Neural cell (in vitro differentiated cells): ENCODE measurements at regions not wholly inside any gene's neighbourhood (a gene's known extent, or its start where the extent isn't known, plus 50 kb on each side); places are given as distances from the start of the nearest gene placed in this dataset.

Experiments
- H2AFZ ChIP-seq: fragments of 200-600, 300-800 bp; sonication (generic), shearing (Covaris generic); 2 replicates; pipeline ENCODE4 v1.6.0; 2014; ENCODE audit warnings: low read depth, mild to moderate bottlenecking, antibody characterized with exemption, low read length, moderate library complexity
- H3F3A ChIP-seq: fragments of 200-600 bp; shearing (Covaris generic); 2 replicates; pipeline ENCODE4 v1.6.1; 2016; ENCODE audit warnings: mild to moderate bottlenecking, moderate library complexity, mixed read lengths, antibody characterized with exemption, low read length; ENCODE audit not compliant: insufficient read depth, poor library complexity, severe bottlenecking
- H3K27ac ChIP-seq: fragments of 200-600, 300-800 bp; sonication (generic), shearing (Covaris generic); 2 replicates; pipeline ENCODE4 v1.5.1; 2014; ENCODE audit warnings: mild to moderate bottlenecking, low read length, moderate library complexity
- H3K27me3 ChIP-seq: fragments of 300-800, 200-600 bp; sonication (generic), shearing (Covaris generic); 2 replicates; pipeline ENCODE4 v1.6.0; 2014; ENCODE audit warnings: mild to moderate bottlenecking, low read depth, low read length, moderate library complexity; ENCODE audit not compliant: insufficient read depth
- H3K36me3 ChIP-seq: fragments of 300-800, 200-600 bp; sonication (generic), shearing (Covaris generic); 2 replicates; pipeline ENCODE4 v1.5.1; 2014; ENCODE audit warnings: mild to moderate bottlenecking, antibody characterized with exemption, low read length, moderate library complexity; ENCODE audit not compliant: insufficient read depth
- H3K4me2 ChIP-seq: fragments of 300-800, 200-600 bp; sonication (generic), shearing (Covaris generic); 2 replicates; pipeline ENCODE4 v1.6.0; 2014; ENCODE audit warnings: mild to moderate bottlenecking, low read length
- H3K4me3 ChIP-seq: fragments of 300-800, 200-600 bp; sonication (generic), shearing (Covaris generic); 2 replicates; pipeline ENCODE4 v1.5.1; 2014; ENCODE audit warnings: mild to moderate bottlenecking, low read length, moderate library complexity
- H3K79me2 ChIP-seq: fragments of 200-600 bp; shearing (Covaris generic); replicated peaks from 2 replicates; pipeline ENCODE4 v1.6.0; 2014; ENCODE audit warnings: mild to moderate bottlenecking, low read length, moderate library complexity; ENCODE audit not compliant: insufficient read depth
- H3K9ac ChIP-seq: fragments of 300-800, 200-600 bp; sonication (generic), shearing (Covaris generic); 2 replicates; pipeline ENCODE4 v1.6.1; 2016; ENCODE audit warnings: mild to moderate bottlenecking, low read length, mixed read lengths
- H3K9me2 ChIP-seq: fragments of 200-600 bp; shearing (Covaris generic); 2 replicates; pipeline ENCODE4 v1.6.1; 2016; ENCODE audit warnings: mild to moderate bottlenecking, low read length, mixed read lengths; ENCODE audit not compliant: insufficient read depth
- H3K9me3 ChIP-seq: fragments of 200-600, 300-800 bp; sonication (generic), shearing (Covaris generic); 2 replicates; pipeline ENCODE4 v1.6.1; 2016; ENCODE audit warnings: mild to moderate bottlenecking, mixed run types, low read length, moderate library complexity, mixed read lengths
- H4K20me1 ChIP-seq: fragments of 200-600 bp; shearing (Covaris generic); 2 replicates; pipeline ENCODE4 v1.6.1; 2016; ENCODE audit warnings: mild to moderate bottlenecking, mixed run types; ENCODE audit not compliant: insufficient read depth
- EZH2 ChIP-seq: fragments of 200-600, 300-800 bp; shearing (Covaris generic), sonication (generic); IDR thresholded peaks from 2 replicates; pipeline ENCODE4 v1.6.1; 2014; ENCODE audit warnings: antibody characterized with exemption, low read length, borderline replicate concordance, mild to moderate bottlenecking; ENCODE audit not compliant: insufficient read depth, poor library complexity, severe bottlenecking
- MXI1 ChIP-seq: fragments of 450-650 bp; conservative IDR thresholded peaks from 2 replicates; pipeline ENCODE4 v1.6.1; 2014; ENCODE audit warnings: antibody characterized with exemption, mild to moderate bottlenecking; ENCODE audit not compliant: poor library complexity, severe bottlenecking
- POLR2AphosphoS5 ChIP-seq: IDR thresholded peaks from 2 replicates; pipeline ENCODE4 v1.6.1; 2012
- RAD21 ChIP-seq: fragments of 450-650 bp; conservative IDR thresholded peaks from 2 replicates; pipeline ENCODE4 v1.6.1; 2014; ENCODE audit warnings: antibody characterized with exemption, mild to moderate bottlenecking, moderate library complexity
- TAF1 ChIP-seq: IDR thresholded peaks from 2 replicates; pipeline ENCODE4 v1.6.1; 2012; ENCODE audit warnings: low read depth
- TF ChIP-seq, protein P1 (sequence below): fragments of 450-650 bp; IDR thresholded peaks from 2 replicates; pipeline ENCODE4 v1.5.1; 2014; ENCODE audit warnings: antibody characterized with exemption, mild to moderate bottlenecking, moderate library complexity; ENCODE audit not compliant: poor library complexity, severe bottlenecking
- TF ChIP-seq, protein P2 (sequence below): IDR thresholded peaks from 2 replicates; pipeline ENCODE4 v1.6.1; 2012; ENCODE audit warnings: borderline replicate concordance

DNA sequence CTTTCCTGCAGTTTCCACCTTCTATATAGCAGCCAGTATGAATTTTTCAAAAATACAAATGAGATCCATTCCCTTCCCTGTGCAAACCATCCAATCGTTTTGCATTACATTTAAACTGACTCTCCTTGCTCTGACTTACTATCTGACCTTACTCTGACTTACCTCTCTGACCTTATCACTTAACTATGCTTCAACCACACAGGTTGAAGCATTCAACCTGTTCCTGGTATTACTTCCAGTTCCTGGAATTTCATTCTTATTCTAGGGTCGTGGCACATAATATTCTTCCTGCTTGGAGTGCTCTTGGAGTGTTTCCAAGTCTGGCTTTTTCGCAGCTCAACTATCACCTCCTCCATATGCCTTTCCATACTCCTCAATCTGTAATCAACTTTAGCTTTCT lies 850.6 kb upstream of the CHAC2 start:
- no peak overlapping the region for H3K9ac ChIP-seq
- H3K4me3 ChIP-seq: no peak overlapping the region
- no peaks in the 10 kb centered on the region for H3K36me3 ChIP-seq
- no peaks in the 10 kb centered on the region for H3K79me2 ChIP-seq
- H4K20me1 ChIP-seq: no peaks in the 10 kb centered on the region
- no peak overlapping the region for H3K27ac ChIP-seq
- no peaks in the 10 kb centered on the region for H3K27me3 ChIP-seq
- H2AFZ ChIP-seq: no peak overlapping the region
- no peaks in the 10 kb centered on the region for H3F3A ChIP-seq
- H3K4me2 ChIP-seq: no peak overlapping the region
- no peaks in the 10 kb centered on the region for H3K9me3 ChIP-seq
- H3K9me2 ChIP-seq: no peaks in the 10 kb centered on the region
- TF ChIP-seq RAD21 (no peak), EZH2 (no peak), TAF1 (no peak), POLR2AphosphoS5 (no peak)
- TF ChIP-seq, protein P1, sequence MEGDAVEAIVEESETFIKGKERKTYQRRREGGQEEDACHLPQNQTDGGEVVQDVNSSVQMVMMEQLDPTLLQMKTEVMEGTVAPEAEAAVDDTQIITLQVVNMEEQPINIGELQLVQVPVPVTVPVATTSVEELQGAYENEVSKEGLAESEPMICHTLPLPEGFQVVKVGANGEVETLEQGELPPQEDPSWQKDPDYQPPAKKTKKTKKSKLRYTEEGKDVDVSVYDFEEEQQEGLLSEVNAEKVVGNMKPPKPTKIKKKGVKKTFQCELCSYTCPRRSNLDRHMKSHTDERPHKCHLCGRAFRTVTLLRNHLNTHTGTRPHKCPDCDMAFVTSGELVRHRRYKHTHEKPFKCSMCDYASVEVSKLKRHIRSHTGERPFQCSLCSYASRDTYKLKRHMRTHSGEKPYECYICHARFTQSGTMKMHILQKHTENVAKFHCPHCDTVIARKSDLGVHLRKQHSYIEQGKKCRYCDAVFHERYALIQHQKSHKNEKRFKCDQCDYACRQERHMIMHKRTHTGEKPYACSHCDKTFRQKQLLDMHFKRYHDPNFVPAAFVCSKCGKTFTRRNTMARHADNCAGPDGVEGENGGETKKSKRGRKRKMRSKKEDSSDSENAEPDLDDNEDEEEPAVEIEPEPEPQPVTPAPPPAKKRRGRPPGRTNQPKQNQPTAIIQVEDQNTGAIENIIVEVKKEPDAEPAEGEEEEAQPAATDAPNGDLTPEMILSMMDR: no peak

DNA sequence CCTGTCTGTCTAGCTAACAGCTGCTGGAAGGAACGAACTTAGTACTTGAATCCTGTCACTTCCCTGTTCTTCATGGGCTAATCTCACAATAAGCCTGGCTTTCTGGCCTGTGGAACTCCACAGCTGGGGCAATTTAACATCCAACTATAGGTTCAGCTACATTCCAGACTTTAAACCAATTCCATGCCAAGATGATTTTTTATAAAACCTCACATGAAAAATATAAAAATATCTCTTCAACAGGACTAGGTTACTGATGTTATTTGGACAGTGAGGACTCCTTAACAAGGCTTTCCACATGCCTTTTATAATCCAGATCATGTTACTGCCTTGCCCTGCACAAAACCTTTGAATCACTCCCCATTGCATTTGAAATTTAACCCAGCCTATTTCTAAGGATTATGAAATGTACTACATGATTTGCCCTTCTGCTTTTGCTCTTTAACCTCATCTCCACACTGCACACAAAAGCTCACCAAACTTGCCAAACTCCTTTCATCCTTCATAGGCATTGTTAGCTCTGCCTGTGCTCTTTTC lies 863.2 kb upstream of the CHAC2 start:
- Histone ChIP-seq H3K36me3 (no peaks in the 10 kb centered on the region), H3K4me2 (no peak overlapping the region), H3K79me2 (no peaks in the 10 kb centered on the region), H3K9ac (no peak overlapping the region), H3K27me3 (no peaks in the 10 kb centered on the region), H4K20me1 (no peaks in the 10 kb centered on the region), H3K4me3 (no peak overlapping the region), H3F3A (no peaks in the 10 kb centered on the region), H2AFZ (no peak overlapping the region), H3K27ac (no peak overlapping the region), H3K9me2 (no peaks in the 10 kb centered on the region), H3K9me3 (no peaks in the 10 kb centered on the region)
- TF ChIP-seq TAF1: no peak
- TF ChIP-seq MXI1: no peak
- TF ChIP-seq, protein P2, sequence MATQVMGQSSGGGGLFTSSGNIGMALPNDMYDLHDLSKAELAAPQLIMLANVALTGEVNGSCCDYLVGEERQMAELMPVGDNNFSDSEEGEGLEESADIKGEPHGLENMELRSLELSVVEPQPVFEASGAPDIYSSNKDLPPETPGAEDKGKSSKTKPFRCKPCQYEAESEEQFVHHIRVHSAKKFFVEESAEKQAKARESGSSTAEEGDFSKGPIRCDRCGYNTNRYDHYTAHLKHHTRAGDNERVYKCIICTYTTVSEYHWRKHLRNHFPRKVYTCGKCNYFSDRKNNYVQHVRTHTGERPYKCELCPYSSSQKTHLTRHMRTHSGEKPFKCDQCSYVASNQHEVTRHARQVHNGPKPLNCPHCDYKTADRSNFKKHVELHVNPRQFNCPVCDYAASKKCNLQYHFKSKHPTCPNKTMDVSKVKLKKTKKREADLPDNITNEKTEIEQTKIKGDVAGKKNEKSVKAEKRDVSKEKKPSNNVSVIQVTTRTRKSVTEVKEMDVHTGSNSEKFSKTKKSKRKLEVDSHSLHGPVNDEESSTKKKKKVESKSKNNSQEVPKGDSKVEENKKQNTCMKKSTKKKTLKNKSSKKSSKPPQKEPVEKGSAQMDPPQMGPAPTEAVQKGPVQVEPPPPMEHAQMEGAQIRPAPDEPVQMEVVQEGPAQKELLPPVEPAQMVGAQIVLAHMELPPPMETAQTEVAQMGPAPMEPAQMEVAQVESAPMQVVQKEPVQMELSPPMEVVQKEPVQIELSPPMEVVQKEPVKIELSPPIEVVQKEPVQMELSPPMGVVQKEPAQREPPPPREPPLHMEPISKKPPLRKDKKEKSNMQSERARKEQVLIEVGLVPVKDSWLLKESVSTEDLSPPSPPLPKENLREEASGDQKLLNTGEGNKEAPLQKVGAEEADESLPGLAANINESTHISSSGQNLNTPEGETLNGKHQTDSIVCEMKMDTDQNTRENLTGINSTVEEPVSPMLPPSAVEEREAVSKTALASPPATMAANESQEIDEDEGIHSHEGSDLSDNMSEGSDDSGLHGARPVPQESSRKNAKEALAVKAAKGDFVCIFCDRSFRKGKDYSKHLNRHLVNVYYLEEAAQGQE: no peak

DNA sequence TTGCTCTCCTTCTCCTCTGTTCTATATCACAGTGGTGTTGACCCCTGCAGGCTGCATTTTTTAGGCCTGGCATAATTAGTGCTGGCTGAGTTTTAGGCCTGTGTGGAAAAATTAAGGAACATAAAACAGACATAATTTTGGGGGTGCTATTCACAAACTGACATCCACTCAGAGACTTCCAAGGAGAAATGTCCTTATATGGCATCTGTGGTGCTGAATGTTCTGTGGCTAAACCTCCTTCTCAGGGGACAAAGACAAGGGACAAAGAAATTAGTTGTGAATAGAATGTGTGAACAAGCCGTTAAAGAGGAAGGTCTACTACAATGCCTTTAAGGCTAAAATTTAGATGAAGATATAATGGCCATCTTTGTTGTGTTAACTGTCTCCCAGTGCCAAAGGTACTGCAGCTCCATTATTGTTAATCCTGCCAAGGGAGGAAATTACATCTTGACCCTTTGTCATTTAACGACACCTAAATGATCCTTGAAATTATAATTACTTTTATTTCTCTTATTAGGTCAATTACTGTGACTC lies 870.0 kb upstream of the CHAC2 start:
- Histone ChIP-seq H4K20me1 (no peaks in the 10 kb centered on the region), H3K9me2 (no peaks in the 10 kb centered on the region), H3K36me3 (no peaks in the 10 kb centered on the region), H3K27ac (no peak overlapping the region), H3K79me2 (no peaks in the 10 kb centered on the region), H3K4me3 (no peak overlapping the region), H3F3A (no peaks in the 10 kb centered on the region), H3K9ac (no peak overlapping the region), H2AFZ (no peak overlapping the region), H3K27me3 (no peaks in the 10 kb centered on the region), H3K9me3 (no peaks in the 10 kb centered on the region), H3K4me2 (no peak overlapping the region)
- TF ChIP-seq MXI1: no peak
